Activated CD4-positive, CD25-positive, alpha-beta regulatory T cell (primary cell): ENCODE measurements at regions not wholly inside any gene's neighbourhood (a gene's known extent, or its start where the extent isn't known, plus 50 kb on each side); places are given as distances from the start of the nearest gene placed in this dataset.

Experiments
- DNase-seq, 4 experiments: peaks; one replicate each; lab custom pipeline; 2025; lab: John Stamatoyannopoulos, UW

DNA sequence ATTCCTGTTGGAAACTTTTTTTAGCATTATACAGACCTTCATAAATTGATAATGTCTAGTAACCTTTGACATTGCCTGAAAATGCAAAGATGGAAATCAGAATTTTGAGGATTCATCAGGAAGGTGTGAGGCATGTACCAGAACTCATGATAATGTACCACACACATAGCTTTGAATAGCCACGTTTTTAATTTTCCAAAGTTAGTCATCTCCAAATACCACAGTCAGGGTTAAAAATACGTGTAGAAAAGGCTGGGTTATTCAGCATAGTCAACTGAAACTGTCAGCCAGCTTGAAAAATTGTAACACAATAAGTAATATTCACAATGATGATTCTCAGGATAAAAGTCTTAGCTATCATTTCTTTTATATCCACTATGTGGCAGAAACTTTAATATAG is 102.0 kb upstream of the THRB start:
- no peak for DNase-seq

DNA sequence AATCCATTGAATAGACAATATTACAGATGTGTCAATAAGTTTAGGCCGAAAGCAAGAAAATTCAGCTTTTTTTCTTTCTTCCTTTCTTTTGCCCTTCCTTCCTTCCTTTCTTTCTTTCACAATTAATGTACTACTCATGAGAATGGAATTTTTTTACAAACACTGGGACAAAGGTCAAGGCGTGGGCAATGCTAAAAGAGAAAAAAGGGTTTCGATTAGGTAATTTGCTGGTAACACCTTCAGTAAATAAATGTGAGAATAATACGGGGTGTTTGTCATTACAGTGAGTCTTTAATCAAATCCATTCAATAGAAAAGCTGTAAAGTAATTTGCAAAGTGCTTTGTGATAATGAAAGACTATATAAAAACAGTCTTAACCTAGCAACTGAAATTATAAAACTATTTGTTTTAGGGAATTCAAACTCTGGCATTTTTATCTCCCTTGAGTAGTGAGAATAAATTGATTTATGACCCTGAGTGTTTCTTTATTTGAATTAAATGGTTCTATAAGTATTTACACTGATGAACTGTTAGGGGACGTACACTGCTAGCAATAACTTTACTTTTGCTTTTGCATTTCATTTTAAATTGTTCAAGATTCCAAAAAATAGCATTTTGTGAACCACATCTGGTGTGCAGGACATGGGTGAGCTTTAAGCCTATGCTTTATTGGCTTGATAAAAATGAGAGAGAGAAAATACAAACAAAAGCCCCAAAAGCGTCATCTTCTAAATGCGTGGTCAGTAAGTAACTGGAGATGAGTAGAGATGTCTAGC is 104.2 kb upstream of the THRB start:
- no peak for DNase-seq

DNA sequence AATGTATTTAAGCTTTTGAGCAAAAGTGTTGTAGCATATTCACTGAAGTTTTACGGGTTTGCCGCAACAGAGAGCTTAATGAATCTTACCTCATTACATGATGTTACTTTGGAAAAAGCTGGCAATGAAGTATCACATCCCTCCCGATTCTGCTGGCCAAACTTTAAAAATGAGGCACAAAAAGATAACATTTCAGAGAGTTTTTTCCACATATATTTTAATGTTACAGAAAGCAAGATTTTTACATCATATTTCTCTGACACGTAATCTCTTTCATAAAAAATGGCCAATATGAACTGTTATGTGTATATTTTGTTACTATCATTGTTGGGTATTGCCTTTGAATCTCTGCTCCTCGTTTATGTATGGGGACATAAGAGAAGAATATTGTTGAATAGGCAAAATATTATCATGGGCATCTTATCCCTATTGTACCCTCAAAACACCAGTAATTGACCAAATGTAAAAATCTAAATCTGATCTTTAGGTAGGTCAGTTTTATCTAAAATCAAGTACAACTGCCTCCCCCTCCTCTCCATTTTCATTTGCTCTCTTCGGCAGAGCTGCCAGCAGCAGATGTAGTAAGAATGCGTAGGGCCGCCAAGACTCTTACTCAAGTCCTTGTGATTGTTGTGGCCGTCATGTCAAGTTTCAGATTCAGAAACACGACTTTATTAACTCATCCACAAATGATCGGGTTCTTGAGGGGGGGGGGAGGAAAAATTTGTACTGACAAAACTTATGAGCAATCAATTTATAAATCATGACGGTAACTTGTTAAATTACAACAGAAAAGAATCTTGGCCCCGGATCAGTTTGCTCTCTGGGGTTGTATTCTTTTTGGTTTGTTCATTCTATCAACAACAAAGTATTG is 106.7 kb upstream of the THRB start:
- no peak for DNase-seq

DNA sequence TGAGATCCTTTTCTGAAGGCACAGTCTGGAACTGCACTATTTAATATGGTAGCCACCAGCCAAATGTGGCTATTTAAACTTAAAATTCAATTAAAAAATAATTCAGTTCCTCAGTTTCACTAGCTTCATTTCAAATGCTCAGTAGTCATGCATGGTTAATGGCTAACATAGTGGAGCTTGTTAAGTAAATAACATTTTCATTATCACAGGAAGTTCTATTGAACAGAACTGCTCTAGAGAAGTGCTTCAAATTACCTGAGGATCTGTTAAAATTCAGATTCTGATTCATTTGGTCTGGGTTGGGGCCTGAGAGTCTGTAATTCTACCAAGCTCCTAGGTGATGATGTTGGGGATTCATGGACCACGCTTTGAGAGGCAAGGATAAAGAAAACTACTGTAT is 109.6 kb upstream of the THRB start:
- DNase-seq: no peak

DNA sequence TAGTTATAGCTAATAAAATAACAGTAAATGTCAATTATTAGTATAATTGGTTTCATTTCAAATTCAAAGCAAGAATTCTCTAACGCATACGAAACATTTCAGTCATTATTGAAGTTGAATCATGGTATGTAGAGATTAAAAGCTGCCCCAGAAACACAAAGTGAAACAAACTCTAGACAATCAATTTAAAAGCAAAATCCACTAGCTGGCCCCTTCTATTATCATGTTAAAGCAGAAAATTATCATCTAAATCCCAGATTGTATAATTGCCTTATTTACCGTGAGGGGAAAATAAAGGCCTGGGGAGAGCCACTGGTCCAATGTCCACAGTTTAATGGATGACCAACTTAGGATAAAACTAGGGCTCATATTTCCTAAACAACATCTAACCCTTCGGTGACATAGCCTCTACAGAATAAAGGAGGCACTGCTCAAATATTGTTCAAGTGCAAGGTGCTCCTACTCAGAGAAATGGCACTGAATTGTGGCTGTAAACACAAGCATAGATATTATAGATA is 110.9 kb upstream of the THRB start:
- no peak for DNase-seq

DNA sequence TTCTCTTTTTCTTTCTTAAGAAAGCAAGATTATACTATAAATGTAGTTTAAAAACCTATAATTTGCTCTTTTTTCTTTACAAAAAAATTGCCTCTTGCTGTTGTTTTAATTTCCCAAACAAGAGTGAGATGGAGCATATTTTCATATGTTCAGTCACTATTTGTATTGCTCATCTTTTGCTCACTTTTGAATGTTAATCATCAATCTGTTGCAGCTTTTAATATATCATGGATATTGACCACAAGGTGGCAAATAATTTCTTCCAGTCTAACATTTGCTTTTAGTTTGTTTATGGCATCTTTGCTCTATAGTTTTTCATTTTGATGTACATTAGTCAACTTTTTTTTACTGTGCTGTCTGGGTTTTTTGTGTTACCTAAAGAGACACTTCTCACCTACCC is 112.6 kb upstream of the THRB start:
- no peak for DNase-seq

DNA sequence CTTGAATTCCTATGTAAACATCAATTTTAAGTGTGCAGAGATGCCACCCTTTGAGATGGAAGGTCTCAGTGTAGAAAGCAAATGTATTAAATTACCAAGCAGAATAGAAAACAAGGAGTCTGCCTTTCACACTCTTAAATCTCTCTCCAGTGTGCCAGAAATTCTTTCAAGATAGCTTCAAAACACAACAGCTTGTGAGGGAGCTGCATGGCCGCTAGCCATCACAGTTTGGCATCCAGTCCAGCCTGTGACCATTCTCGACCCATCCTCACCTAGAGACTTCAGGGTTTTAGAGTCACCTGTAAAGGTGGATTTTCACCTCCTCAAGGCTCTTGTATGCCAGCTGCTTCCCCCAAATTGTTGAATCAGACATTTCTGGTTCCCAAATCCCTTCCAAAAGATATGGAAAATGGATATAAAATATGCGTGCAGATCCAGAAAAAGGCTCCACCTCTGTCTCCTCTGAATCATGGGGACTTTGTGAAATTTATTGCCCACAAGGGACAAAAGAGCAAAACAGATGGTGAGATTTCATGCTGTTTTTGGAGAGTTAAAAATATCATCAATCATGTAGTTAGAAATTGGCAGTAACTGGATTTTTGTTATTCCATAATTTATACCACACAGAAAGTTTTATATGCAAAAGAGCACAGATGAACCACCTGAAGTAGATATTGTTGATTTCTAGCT is 114.2 kb upstream of the THRB start:
- DNase-seq: no peak

DNA sequence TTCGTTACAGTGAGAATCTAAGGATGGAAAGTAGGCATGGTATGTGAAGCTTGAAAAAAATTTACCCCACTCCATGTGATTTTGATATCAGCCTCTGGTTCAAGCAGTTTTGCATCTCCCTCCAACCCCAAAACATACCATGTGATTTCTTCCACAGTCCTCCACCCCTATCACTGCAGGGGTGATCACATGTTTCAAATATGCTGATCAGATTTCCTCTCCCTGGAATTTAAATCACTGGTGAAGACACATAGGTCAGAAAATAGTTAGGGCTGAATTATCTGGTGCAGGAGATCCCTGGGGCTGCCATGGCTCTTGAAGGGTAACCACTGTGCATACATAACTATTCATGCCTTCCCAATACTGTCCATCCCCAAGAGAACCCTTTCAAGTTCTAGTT is 119.7 kb upstream of the THRB start:
- DNase-seq: no peak

DNA sequence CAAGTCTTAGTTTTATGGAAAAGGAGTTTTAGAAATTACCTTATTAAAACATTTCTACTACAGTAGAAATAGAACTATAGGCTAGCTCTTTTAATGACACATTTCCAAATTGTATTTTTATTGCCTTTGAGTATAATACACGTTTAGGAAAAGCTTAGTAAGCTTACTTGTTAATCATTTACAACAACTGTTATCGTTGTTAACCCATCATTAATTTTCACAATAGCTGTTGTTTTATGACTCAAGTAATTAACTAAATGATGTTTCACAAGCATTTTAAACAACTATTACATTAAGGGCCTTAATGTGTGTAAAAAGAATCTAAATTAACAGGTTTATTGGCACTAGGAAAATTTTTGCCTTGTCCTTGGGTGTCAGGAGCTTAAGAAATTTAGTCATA is 120.5 kb upstream of the THRB start:
- DNase-seq: no peak

DNA sequence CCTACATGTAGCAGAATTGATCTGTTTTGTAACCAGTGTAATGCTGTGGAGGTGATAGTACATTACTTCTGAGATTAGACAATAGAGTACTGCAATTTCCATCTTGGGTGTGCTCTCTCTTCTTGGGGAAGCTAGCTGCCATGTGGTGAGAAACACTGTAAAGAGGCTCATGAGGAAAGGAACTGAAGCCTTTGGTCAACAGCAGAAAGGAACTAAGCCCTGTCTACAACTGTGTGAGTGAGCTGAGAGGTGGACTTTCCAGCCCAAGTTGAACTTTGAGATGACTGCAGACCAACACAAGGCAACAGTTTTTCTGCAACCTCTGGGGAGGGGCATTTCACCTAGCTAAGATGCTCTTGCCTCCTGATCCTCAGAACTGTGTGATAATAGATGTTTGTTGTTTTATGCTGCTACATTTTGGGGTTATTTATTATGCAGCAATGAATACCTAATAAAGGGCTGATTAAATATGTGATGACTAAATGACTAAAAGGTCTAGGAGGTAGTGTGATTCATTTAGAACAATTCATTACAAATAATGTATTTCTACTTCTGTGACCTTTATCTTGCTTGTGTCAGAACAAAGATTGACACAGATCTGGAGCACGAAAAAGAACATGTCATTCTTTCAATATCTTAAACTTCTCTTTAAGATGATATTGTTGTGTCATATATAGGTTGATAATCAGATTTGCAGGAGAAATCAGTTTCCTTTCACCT is 121.6 kb upstream of the THRB start:
- DNase-seq: no peak

DNA sequence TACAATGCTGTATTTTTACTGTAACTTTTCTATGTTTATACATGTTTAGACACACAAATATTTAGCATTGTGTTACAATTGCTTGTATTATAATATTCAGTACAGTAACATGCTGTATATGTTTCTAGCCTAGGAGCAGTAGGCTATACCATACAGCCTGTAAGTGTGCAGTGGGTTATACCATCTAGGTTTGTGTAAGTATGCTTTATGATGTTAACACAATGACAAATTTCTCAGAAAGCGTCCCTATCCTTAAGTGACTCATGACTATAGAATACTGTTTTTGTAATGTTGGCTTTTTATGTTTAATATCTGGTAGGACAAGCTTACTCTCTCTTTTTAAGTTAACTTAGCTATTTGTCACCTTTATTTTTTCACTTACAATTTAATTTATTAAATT is 127.5 kb upstream of the THRB start:
- DNase-seq: no peak

DNA sequence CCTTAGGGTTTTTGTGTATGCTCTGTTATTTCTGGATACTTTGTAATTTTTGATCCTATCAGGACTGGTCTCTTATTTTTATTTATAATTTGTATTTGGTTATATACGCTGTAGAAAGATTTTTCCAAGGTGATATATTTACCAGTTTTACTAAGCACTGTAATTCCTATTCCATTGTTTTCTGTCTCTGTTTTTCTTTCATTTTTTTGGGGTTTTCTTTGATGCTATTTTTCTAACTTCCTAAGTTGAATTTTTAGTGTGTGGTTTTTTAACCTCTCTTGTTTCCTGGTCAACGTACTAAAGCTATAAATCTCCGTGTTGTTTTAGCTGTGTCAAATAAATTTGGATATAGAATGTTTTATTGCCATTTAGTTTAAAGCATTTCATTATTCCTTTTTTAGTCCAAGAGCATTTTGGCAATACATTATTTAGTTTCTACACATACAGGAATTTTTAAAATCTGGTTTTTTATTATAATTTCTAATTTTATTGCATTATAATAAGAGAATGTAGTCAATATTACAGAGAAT is 128.1 kb upstream of the THRB start:
- no peak for DNase-seq

DNA sequence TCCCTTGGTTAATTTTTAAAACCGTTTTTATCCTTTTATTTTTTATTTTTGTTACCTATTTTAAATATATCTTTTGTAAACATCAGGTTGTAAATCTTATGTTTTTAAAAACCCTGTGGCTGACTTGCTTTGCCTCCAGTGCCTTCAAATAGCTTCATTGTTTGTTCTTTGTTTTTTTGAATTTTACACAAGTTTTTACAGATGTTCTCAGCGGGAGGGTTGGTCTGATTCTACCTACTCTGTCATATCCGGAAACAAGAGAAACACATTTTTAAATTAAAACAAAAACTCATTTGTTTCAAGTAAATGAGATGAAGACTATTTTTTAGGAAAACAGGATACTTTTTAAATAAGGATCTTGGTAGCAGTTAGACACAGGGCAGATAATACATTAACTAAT is 129.0 kb upstream of the THRB start:
- no peak for DNase-seq

DNA sequence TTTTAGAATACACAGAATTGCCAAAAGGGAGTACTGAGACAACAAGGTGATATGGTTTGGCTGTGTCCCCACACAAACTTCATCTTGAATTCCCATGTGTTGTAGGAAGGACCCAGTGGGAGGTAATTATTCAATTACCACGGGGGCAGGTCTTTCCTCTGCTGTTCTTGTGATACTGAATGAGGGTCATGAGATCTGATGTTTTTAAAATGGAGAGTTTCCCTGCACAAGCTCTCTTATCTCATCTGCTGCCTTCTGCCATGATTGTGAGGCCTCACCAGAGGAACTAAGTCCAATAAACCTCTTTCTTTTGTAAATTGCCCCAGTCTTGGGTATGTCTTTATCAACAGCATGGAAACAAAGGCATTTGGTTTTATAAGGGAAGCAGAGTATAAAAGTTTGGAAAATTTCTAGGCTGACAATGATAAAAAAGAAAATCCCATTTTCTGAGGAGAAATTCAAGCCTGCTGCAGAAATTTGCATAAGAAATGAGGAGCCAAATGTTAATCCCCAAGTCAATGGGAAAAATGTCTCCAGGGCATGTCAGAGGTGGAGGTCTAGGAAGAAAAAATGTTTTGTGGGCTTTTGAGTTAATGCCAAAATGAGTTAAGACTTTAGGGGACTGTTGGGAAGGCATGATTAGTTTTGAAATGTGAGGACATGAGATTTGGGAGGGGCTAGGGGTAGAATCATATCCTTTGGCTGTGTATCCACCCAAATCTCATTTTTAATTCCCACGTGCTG is 130.5 kb upstream of the THRB start:
- DNase-seq: no peak

DNA sequence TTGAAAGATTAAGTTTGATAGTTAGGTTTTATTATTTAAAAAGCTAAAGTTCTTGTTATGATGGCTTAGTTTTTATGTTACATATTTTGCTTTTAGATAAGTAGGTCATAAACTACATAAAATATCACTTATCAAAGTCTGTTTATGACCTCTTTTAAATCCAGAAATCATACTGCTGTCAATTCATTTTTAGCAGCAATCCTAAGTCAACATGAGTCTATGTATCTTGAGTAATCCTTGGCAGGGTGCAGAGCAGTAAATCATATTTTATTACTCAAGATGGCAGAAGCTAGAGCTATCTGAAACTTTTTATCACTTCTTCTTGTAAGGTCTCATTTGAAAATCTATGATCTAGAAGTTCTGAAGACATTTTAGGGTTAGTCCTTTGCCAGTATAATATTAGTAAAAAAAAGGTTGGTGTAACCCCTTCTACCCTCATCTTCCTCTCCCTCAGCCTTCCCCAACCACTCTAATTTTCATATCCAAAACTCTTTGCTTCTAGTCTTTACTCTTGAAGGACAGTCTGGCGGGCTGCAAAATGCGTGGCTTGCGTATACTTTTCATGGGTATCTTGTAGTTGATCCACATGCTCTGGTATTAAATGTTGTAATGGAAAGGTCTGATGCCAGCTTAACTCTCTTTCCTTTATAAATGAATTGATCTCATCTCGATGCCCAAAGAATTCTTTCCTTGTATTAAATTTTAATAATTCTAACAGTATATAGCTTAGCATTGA is 134.0 kb upstream of the THRB start:
- DNase-seq: no peak

DNA sequence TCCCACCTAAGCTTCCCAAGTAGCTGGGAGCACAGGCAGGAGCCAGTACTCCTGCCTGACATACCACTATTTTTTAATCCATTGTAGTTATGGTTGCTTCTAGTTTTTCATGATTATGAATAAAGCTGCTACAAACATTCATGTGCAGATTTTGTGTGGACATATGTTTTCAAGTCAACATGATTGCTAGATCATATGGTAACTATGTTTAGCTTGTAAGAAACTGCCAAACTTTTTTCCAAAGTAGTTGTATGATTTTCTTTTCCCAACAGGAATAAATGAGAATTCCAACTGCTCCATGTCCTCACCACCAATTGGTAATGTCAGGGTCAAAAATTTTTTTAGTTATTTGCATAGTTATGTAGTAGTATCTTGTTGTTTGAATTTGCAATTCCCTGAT is 136.8 kb upstream of the THRB start:
- no peak for DNase-seq

DNA sequence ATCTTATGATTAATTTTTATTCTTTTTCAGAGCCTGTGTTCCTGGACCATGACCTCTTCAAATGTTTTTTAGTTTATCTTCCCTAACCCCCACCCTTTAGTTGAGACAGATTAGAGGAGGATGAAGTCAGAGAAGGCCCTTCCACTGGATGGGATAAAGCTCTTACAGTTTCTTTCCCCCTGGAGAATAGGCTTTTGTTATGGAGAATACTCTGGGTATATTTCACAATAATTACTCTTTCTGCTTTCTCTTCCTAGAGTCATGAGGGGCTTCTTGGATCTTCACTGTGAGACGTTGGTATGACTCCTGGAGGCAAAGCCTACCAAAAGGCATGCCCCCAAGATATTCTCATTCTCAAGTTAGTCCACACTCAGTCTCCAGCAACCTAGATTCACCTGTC is 144.4 kb upstream of the THRB start:
- DNase-seq: no peak

DNA sequence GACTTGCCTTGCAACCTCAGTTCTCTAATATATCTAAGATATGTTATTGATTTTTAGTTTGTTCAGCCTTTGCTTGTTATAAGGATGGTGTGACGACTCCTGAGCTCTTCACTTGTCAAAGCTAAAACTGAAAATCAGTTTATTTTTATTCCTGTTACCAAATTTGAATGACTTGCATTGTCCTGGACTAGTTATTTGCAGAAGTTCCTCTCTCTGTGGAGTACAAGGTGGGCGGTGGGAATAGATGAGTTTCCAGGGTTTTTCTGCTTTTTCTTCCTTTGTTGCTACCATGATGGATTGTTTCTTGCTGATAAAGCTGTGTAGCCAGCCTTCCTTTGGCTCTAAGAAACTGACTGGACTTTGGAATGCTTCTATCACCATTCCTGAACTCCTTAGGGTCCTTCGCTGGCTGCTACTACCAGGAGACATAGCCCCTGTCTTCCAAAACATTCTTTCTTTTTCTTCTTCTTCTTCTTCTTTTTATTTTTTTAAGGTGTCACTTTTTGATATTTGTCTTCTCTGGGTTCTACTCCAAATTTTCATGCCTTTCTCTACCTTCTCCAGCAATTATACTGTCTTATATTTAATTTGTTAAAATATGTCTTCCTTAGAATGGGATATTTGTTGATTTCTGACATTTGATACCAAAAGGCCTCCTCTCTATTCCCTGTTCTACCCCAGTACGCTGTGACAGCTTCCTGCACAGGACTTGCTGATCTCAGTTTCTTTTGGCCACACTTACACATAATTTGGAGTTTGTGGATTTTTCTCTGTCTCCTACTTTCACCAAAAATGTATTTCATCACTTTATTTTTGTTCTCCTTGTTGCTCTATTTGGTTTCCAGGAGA is 145.1 kb upstream of the THRB start:
- no peak for DNase-seq

DNA sequence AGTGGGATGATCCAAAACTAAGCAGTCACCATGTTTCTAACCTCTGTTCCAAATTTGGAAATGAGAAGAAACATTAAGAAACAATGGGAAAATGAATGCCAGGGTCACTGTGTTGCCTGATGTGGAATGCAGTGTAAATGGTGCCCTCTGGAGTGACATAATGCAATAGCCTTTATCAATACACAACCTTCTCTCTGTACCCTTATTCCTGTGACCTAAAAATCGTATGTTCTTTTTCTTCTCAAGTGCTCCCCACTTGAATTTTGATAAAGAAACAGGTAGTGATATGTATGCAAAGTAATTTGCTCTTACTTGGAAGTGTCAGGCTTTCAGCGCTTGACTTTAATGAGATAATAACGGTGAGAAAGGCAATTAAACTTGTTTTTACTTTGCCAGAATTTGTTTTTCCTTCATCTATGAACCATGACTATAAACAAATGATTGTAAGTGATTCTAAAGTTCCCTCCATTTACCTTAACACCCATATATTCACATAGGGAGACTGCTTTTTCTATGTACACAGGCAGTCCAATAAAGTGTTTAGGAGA is 145.8 kb upstream of the THRB start:
- no peak for DNase-seq
